ENCODE measurements at regions not wholly inside any gene's neighbourhood (a gene's known extent, or its start where the extent isn't known, plus 50 kb on each side); places are given as distances from the start of the nearest gene placed in this dataset.

DNA sequence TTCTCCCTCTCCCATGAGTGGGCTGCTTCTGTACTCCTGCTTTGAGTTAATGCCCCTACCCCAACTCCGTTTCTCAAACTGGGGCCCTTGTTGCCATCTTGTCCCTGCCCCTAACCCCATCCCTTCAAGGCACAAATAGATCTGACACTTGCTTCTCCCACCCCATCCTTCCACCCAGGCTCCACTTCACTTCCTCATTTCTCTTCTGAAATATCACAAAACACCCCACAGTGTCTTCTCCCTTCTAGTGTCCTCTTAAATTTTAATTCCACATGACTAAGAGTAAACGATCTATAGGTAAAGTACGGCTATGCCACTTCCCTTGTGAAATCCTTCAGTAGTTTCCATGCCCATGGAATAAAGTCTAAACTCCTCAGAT lies 571.6 kb upstream of the NOX3 start:
- DNase-seq = no peak

GRCh38 chr6:156026486-156027247 lies 571.0 kb upstream of the NOX3 start:
- DNase-seq = no peak

GRCh38 chr6:156024339-156024738 lies 568.7 kb upstream of the NOX3 start:
- DNase-seq = no peak

GRCh38 chr6:156021746-156022396 lies 566.2 kb upstream of the NOX3 start:
- DNase-seq = no peak

GRCh38 chr6:156017838-156018237 lies 562.2 kb upstream of the NOX3 start:
- no peak for DNase-seq

- no peak for DNase-seq
Observed at GRCh38 chr6:156016186-156016976, 560.7 kb upstream of the NOX3 start.

DNA sequence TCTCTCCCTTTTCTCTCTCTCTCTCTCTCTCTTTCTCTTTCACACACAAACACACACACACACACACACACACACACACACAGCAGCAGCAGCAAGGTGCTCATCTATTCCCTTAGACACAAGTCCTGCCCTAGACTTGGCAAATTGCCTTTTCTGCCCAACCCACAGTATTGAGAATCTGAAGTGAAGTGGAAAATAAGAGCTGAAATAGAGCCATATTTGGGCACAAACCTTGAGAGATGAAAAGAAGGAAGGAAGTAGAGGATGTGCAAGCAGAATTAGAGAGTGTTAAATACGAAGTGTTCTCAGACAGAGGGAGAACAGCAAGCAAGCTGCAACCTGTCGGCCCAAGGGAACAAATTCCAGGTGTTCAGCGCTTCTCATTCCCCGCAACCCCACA lies 557.5 kb upstream of the NOX3 start:
- no peak for DNase-seq

DNA sequence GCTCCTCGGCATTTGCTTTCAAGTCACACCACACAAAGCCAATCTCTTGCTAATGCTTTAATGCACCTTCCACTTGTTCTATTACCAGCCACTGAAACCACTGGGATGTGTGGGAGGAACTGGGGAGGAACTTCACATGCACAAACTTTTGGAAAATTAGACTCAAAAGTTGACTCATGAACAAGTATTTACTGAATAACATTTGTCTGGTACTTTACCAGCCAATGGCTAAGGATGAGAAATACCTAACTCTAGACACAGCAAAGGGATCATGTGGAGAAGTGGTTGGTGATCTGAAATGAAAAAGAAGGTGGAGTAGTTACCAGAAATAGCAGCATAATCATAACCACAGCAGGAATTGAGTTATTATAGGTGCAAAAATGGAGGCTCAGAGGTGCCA lies 554.0 kb upstream of the NOX3 start:
- no peak for DNase-seq

GRCh38 chr6:156004796-156005195 lies 549.2 kb upstream of the NOX3 start:
- no peak for DNase-seq

DNA sequence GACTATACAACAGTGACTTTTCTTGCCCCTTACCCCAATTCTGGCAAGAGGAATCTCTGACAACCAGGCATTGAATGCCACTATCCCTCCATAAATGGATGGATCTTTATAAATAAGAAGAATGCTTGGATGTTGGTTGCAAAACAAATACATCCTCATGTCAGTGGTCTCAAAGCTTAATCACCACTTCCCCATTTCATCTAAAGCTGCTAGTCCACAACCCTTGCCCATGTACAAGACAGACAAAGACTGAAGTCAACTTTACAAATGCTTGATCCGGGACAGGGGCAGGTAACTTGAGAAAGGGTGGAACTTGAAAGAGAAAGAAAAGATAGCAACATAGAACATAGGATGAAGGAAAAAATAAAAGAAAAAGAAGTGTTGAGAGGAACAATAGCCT lies 540.5 kb upstream of the NOX3 start:
- no peak for DNase-seq

DNA sequence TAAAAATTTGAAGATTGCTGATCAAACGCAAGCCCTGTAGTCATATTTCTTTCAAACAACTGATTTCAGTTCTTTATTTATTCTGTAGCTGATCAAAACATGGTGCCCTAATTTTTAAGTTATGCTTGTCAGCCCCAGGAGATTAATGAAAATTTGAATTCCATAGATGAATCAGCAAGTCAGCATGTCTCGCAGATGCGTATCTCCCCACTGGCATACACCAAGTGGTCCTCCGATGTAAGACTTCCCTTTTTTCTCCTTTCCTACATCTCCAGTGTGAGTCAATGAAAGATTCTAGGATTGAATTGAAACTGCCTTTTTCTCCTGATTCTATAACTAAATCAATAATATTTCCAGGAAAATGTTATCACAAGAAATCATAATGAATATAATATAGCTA lies 539.6 kb upstream of the NOX3 start:
- DNase-seq = no peak

DNA sequence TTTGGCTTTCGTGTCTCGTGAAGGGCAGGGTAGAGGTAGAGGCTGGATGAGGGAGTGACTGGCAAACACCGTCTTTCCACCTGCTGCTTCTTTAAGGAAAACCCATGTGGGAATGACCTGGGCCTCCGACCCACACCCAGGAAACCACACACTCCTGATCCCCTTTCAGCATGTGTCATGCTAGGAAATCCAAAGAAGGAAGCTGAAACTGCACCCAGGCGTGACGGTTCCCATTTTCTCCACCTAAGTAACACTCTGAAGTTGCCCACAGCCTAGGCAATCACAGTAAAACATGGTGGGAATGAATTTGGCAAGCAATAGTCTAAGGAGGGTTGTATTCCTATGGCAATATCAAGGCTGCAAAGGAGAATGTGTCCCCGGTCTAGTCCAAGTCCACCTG lies 538.4 kb upstream of the NOX3 start:
- no peak for DNase-seq

DNA sequence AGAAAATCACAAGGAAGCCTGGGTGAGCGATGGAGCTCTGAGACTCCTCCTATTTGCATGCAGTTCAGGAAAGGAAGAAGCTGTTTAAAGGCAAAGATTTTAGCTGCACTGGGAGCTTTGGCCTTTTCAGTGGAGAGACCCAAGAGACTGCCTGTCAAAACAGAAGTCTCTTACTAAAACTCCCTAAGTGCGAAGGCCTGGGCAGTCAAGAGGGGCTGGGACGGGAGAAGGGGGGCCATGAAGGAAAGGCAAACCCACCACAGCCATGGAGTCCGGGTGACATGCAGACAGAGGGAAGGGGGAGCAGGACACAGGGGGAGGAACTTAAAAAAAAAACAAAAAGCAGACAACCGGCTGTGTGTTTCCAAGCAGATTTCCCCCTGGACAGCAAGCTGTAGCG lies 537.6 kb upstream of the NOX3 start:
- DNase-seq = no peak

- no peak for DNase-seq
Observed at GRCh38 chr6:155985660-155986138, 530.1 kb upstream of the NOX3 start.

DNA sequence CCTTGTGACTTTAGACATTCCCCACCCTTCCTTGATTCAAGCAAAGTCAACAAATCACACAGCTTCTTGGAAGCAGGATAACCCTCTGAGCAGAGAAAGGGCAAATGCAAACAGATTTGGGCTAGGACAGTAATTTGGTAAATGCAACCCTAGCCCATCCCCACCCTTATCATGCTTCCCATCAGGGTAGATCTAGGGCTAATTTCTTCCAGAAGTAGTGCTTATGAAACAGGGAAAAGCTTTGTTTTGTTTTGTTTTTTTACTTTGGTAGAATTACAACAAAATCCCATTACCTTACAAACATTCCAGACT lies 525.1 kb upstream of the NOX3 start:
- no peak for DNase-seq

- DNase-seq = no peak
Observed at GRCh38 chr6:155980014-155980767, 524.6 kb upstream of the NOX3 start.

- no peak for DNase-seq
Observed at GRCh38 chr6:155975506-155975905, 519.9 kb upstream of the NOX3 start.

- DNase-seq = no peak
Observed at GRCh38 chr6:155974811-155975323, 519.2 kb upstream of the NOX3 start.

DNA sequence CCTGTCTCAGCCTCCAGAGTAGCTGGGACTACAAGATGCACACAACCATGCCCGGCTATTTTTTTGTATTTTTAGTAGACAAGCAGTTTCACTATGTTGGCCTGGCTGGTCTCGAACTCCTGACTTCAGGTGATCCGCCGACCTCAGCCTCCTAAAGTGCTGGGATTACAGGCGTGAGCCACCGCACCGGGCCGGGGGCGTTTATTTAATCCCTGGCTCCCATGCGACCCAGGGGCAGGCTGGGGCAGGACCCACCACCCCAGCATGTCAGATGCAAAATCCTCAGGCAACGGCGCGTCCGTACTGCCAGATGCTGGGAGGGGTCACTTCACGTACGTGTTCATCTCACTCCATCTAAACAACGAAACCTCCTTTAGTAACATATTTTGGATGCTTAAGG lies 518.7 kb upstream of the NOX3 start:
- DNase-seq = no peak

DNA sequence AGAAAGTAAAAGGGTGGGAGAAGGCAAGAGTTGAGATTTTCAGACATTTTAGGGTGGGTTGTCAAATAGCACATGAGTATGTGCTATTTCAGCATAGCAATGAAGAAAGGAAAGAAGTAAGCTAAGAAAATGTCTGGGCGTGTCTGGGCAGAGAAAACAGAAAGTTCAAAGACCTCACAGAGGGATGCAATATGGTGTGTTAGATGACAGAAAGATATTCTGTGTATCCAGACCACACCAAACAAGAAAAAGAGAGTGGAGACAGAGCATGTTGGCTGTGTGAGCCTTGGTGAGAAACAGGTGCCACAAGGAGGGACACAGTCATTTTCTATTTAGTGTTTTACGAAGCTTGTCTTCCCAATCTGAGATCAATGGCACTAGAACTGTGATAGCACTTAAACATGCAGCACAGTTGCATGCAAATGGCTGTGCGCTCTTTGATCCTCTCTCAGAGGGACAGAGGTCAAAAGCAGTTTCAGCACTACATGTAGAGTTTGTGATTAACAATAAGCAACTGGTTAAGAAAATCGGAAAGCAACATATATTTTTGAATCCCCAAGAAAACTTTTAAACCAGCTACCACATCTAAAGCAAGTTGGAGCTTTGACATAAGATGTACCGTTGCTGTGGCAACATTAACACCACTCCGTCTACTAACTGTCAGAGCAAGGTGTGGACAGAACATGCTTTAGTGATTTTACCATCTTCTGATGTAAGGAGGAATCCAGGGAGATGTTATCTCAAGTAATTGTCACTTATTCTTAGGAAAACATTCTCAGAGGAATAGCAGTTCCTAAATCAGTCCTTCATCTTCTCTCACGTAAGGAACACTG lies 515.5 kb upstream of the NOX3 start:
- DNase-seq = no peak

DNA sequence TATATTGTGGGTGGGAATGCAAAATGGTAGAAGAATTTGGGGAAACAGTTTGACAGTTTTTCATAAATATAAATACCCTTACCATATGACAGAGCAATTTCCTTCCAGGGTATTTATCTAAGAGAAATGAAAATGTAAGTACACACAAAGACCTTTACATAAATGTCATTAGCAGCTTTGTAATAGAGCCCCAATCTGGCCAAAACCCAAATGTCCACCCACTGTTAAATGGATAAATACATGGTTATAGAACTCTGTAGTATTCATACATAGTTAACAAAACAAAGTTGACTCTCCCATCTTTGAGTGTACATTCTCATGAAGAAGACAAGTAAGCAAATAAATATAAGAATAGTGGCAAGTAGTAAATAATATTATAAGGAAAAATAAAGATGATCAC lies 514.8 kb upstream of the NOX3 start:
- DNase-seq = no peak

- no peak for DNase-seq
Observed at GRCh38 chr6:155968921-155969320, 513.3 kb upstream of the NOX3 start.

All from activated CD8-positive, alpha-beta memory T cell treated with anti-CD3 and anti-CD28 coated beads for 24 hours (primary cell).